HL-60 (cell line): ENCODE measurements at regions not wholly inside any gene's neighbourhood (a gene's known extent, or its start where the extent isn't known, plus 50 kb on each side); places are given as distances from the start of the nearest gene placed in this dataset.

Source experiments
- POLR2AphosphoS5 ChIP-seq: IDR thresholded peaks from 2 replicates; pipeline ENCODE4 v1.6.1; 2012; ENCODE audit warnings: low read depth
- TF ChIP-seq, protein P1 (sequence below): IDR thresholded peaks from one replicate; pipeline ENCODE4 v1.5.1; 2011; ENCODE audit warnings: low read length, control low read depth, inconsistent platforms; ENCODE audit not compliant: insufficient read depth

DNA sequence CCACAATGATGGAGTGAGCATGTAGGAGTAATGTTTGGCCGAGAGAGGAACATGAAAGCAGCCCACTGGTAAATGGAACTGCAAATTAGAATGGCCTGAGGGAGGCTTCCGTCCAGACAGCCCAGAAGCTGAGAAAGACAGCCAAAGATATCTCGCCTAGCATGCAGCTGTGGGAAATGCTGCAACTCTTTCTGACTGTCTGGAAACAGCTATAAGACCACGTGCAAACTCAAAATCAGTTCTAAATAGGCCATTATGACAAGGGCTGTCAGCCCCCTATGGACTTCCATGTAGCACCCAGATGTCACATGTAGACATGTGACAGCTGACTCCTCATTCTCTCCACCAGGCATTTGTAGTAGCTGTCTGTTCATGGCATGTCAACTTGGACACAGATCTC is 62.9 kb upstream of the ATP1A1 start:
- TF ChIP-seq POLR2AphosphoS5 = no peak
- TF ChIP-seq, protein P1, sequence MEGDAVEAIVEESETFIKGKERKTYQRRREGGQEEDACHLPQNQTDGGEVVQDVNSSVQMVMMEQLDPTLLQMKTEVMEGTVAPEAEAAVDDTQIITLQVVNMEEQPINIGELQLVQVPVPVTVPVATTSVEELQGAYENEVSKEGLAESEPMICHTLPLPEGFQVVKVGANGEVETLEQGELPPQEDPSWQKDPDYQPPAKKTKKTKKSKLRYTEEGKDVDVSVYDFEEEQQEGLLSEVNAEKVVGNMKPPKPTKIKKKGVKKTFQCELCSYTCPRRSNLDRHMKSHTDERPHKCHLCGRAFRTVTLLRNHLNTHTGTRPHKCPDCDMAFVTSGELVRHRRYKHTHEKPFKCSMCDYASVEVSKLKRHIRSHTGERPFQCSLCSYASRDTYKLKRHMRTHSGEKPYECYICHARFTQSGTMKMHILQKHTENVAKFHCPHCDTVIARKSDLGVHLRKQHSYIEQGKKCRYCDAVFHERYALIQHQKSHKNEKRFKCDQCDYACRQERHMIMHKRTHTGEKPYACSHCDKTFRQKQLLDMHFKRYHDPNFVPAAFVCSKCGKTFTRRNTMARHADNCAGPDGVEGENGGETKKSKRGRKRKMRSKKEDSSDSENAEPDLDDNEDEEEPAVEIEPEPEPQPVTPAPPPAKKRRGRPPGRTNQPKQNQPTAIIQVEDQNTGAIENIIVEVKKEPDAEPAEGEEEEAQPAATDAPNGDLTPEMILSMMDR = no peak
